ENCODE measurements at regions not wholly inside any gene's neighbourhood (a gene's known extent, or its start where the extent isn't known, plus 50 kb on each side); places are given as distances from the start of the nearest gene placed in this dataset.
A peak's percentile ranks its signal among the peaks of the same experiment; 100 is the strongest.

DNA sequence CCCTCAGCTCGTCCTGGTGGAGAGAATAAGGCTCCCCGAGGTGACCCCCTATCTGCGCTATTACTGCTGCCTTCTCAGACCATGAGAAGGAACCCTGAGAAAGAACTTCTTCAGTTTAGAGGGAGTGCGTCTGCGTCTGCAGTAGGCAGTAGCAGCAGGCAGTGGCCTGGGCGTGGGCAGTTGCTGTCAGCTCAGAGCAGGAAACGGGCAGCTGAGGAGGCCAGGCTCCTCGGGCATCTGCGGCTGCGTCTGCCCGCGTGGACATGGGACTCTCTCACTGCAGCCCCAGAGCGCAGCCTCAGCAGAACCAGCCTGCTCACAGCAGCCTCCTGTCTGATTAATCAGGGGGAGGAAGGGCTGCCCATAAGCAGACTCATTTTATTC is 49.8 kb upstream of the FCN1 start:
- no peak for DNase-seq (ENCODE audit: low read depth, low spot score)
- in situ Hi-C loops (cut with HindIII; ENCODE audit: low pct_unique_long_range_greater_than_20kb, low sequenced_read_pairs) = no loop called here

DNA sequence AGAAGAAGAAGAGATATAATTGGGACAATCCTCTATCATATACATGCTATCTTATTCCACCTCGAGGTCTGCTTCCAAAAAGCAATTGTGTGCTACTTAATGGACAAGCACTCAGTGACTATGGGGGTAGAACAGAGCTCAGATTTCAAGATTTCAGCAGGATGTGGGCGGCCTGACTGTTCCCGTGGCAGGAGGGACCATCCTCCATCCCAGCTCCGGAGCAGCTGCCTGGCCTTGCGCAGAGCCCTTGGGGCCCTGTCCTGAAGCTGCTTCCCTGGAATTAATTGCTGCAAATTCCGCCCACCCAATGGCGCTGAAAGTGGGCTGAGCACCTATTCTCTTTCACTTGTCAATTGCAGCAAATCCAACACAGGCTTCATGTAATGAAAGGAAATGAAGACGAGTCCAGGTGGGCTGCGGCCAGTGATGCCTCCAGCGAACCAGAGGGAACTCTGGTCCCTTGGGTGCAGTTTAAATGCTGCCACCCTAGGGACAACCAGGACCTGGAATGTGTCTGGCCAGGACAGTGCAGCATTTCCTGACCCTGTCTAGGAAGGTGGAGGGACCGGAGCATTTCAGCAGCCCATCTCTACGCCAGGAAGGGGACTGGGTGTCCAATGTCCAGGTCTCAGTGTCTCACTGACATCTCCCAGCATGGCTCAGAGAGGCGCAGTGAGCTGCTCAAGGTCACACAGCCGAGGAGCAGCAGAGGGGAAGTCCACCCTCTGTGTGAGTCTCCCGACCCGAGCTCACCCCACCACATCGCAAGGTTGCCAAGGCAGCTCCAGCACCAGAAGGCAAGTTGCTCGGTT is 50.5 kb upstream of the FCN1 start:
- no peak for DNase-seq (ENCODE audit: low read depth, low spot score)
- in situ Hi-C loops (cut with HindIII; ENCODE audit: low pct_unique_long_range_greater_than_20kb, low sequenced_read_pairs) = no loop called here

DNA sequence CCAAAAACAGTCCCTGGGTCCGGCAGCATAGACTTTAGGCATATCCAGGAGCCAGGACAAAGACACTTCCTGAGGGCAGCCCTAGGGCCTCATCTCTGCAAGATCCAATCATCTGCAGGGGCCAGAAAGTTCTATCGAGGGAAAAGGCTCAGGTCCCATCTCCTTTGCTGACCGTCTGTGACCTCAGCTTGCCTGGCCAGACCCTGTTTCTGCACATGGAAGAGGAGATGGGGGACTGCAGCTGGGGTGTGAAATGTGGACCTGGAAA is 51.0 kb upstream of the FCN1 start:
- no peak for DNase-seq (ENCODE audit: low read depth, low spot score)
- in situ Hi-C loops (cut with HindIII; ENCODE audit: low pct_unique_long_range_greater_than_20kb, low sequenced_read_pairs) = no loop called here

DNA sequence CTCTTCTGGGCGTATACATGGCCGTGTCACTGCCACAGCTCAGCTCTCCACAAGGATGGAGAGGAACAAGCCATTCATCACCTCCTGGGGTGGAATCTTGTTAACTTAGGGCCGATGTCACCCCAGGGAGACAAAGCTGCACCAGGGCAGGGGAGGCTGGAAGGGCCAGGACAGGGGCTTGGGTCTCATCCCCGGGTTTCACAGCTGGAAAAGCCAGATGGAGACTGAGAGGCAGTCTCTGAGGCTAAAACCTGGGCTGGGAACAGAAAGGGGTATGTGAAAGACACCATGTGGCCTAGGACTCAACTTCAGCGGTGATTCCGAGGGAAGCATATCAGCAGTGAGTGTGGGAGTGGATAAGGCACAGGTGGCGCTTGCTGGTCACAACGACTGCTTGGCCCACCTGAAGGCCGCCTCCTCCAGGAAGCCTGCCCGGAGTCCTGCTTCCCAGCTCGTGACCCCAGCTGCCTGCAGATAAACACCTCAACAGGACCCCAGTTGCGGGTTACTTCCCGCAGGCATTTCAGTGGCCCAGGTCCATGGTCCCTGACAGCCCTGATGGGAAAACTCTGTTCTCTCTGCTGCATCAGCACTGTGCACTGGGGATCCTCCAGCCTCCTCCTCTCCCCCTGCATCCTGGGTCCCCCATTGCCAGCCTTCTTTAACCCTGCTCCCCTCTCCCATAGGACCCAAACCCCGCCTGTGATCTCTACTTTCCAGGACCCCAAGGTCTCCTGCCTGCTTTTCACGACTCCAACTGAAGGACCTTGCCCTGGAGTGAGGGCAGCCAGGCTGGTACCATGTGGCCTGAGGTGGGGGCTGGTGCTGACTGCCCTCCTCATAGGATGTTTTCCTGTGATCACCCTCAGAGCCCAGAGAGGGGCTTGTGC is 51.7 kb upstream of the FCN1 start:
- DNase-seq (ENCODE audit: low read depth, low spot score) = no peak
- in situ Hi-C loops (cut with HindIII; ENCODE audit: low pct_unique_long_range_greater_than_20kb, low sequenced_read_pairs) = no loop called here

DNA sequence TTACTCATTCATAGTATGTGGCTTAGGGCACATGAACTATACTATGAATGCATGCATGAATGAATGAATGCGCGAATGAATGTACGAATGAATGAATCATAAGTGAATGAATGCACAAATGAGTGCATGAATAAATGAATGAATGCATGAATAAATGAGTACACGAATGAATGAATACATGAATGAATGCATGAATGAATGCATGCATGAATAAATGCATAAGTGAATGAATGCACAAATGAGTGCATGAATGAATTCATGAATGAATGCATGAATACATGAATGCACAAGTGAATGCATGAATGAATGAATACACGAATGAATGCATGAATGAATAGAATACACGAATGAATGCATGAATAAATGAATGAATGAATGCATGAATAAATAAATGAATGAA is 52.5 kb upstream of the FCN1 start:
- in situ Hi-C loops (cut with HindIII; ENCODE audit: low pct_unique_long_range_greater_than_20kb, low sequenced_read_pairs) = no loop called here
- no peak for DNase-seq (ENCODE audit: low read depth, low spot score)

DNA sequence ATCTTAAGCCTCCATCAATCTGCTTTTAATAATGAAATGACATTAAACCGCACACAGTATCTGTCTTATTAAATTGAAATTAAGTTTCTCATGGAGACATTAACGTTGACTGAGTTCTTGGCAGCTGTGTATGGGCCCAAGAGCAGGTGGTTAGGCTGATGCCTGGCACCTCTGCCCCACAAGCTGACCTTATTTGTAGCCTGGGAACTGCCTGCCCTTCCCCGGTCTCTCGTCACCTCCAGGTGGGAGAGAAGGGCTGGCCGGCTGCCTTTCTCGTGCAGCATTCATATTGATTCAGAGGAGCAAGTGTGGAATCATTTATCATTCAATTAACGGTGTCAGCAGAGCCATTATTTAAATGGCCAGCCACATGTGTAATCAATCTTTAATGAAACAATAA is 53.0 kb upstream of the FCN1 start:
- DNase-seq (ENCODE audit: low read depth, low spot score) = no peak
- in situ Hi-C loops (cut with HindIII; ENCODE audit: low pct_unique_long_range_greater_than_20kb, low sequenced_read_pairs) = no loop called here

DNA sequence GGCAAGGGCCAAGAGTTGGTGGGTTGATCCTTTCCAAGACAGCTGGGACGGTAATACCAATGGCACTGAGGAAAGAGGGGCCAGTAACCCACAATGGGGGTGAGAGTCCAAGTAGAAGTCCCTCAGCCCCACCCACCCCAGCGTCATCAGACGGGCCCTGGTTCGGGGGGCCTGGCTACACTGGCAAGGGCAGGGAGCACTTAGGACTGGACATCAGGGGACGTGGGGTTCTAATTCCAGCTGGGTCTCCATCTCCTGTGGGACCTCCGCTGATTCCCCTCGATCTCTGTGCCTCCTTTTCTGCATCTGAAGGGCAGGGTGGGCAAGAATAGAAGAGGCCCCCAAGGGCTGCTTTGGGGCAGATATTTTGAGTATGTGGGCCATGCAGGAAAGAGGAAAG is 53.5 kb upstream of the FCN1 start:
- DNase-seq (ENCODE audit: low read depth, low spot score) = no peak
- in situ Hi-C loops (cut with HindIII; ENCODE audit: low pct_unique_long_range_greater_than_20kb, low sequenced_read_pairs) = no loop called here

DNA sequence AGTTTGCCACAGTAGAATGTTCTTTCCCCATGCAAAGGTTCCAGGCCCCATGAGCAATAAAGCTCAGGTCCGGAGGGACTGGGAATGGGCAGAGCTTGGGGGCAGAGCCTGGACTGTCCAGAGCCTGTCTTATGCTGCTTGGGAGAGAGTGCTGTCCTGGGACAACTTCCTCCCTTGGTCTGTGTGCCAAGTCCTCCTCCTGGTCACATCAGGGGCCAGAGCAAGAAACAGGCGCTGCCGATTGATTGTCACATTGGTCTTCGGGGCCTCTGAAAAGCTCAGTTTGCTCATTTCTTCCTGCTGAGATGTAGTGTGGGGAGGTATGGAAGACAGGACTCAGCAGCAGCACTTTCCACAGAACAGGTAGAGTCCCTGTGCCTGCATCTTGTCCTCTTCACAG is 54.0 kb upstream of the FCN1 start:
- DNase-seq (ENCODE audit: low read depth, low spot score) = no peak
- in situ Hi-C loops (cut with HindIII; ENCODE audit: low pct_unique_long_range_greater_than_20kb, low sequenced_read_pairs) = no loop called here

DNA sequence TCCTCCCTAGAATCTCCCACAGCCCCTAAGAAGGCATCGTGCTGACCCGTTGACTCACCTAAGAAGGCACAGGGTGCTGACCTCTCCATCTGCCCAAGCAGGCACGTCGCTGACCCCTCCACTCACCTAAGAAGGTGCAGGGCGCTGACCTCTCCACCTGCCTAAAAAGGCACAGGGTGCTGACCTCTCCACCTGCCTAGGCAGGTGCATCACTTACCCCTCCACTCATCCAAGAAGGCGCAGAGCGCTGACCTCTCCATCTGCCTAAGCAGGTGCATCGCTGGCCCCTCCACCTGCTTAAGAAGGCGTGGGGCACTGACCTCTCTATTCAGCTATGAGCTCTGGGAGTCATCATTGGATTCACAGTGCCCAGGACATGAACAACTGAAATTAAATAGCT is 54.4 kb upstream of the FCN1 start:
- DNase-seq (ENCODE audit: low read depth, low spot score) = no peak
- in situ Hi-C loops (cut with HindIII; ENCODE audit: low pct_unique_long_range_greater_than_20kb, low sequenced_read_pairs) = no loop called here

DNA sequence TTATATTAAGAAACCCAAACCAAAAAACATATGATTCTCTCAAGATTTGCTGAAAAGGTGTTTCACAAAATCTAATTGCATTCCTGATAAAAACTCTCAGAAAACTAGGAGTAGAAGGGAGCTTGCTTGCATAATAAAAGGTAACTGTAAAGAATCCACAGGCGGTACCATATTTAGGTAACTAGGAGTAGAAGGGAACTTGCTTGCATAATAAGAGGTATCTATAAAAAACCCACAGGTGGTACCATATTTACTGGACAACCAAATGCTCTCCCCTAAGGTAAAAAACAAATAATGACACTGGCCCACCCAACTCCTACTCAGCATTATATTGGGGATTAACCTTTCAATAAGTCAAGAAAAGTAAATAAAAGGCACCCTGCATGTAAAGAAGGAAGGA is 57.5 kb upstream of the FCN1 start:
- no peak for DNase-seq (ENCODE audit: low read depth, low spot score)
- in situ Hi-C loops (cut with HindIII; ENCODE audit: low pct_unique_long_range_greater_than_20kb, low sequenced_read_pairs) = no loop called here

DNA sequence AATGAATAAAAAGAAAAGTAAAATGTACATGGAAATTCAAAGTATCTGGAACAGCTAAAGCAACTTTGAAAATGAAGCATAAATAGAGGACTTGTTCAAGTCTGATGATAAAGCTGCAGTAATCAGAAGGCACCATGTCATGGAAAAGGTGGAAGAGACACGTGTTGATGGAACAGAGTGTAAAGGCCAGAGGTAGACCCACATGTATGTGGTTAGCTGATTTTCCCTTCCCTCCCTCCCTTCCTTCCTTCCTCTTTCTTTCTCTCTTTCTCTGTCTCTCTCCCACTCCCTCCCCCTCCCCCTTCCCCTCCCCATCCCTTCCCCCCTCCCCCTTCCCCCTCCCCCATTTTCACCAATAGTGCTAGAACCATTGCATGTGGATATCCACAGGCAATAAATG is 58.7 kb upstream of the FCN1 start:
- in situ Hi-C loops (cut with HindIII; ENCODE audit: low pct_unique_long_range_greater_than_20kb, low sequenced_read_pairs) = no loop called here
- DNase-seq (ENCODE audit: low read depth, low spot score) = no peak

DNA sequence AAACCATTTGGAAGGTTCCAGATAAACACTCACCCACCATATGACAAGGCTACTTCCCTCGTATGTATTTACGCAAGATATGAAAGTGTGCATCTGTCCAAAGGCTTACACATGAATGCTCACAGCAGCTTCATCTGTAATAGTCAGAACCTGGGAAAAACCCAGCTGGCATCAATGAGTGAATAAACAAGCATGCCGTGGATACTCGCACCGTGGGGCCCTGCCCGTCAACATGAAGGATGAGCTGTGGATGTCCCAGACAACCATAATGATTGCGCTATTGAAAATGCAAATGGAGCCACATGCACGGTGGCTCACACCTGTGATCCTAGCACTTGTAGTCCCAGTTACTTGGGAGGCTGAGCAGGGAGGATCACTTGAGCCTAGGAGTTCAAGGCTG is 60.6 kb upstream of the FCN1 start:
- in situ Hi-C loops (cut with HindIII; ENCODE audit: low pct_unique_long_range_greater_than_20kb, low sequenced_read_pairs) = no loop called here
- no peak for DNase-seq (ENCODE audit: low read depth, low spot score)

DNA sequence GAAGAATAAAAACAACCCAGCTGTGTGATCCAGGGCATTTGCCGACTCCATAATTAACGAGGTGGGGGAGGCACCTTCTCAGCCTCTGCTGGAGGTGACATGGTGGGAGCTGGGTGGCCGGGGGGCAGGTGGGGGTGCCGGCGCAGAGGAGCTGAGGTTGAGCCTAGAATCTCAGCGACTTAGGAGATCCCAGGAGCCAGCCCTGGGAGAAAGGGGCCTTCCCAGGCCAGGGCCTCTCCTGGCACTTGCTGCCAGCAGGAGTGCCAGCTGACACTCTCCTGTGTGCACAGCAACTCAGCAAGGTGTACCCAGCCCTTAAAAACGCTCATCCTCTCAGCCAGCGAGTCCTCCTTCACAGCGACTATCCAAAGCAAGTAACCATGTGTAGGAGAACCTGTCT is 62.8 kb upstream of the FCN1 start:
- in situ Hi-C loops (cut with HindIII; ENCODE audit: low pct_unique_long_range_greater_than_20kb, low sequenced_read_pairs) = no loop called here
- DNase-seq (ENCODE audit: low read depth, low spot score) = no peak

DNA sequence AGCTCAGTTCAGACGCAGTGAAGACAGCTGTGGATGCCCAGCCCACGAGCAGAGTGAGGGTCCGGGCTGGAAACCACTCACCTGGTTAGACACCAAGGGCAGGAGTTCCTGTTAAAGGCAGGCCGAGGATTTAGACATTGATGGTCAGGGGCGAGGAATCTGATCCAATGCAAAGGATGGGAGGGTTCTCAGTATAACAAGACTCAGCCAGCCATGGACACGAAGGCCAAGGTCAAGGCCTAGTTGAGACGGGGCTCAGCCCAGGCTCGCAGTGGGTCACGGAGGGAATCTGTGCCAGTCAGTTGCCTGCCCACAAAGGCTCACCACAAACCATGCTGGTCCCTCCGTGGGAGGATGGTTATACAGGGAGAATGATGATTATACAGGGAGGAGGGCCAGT is 63.3 kb upstream of the FCN1 start:
- in situ Hi-C loops (cut with HindIII; ENCODE audit: low pct_unique_long_range_greater_than_20kb, low sequenced_read_pairs) = no loop called here
- no peak for DNase-seq (ENCODE audit: low read depth, low spot score)

DNA sequence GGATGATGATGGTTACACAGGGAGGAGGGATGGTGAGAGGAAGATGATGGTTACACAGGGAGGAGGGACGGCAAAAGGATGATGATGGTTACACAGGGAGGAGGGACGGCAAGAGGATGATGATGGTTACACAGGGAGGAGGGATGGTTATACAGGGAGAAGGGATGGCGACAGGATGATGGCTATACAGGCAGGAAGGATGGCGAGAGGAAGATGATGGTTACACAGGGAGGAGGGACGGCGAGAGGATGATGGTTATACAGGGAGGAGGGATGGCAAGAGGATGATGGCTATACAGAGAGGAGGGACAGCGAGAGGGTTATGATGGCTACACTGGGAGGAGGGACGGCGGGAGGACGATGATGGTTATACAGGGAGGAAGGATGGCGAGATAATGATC is 64.1 kb upstream of the FCN1 start:
- in situ Hi-C loops (cut with HindIII; ENCODE audit: low pct_unique_long_range_greater_than_20kb, low sequenced_read_pairs) = no loop called here
- no peak for DNase-seq (ENCODE audit: low read depth, low spot score)

DNA sequence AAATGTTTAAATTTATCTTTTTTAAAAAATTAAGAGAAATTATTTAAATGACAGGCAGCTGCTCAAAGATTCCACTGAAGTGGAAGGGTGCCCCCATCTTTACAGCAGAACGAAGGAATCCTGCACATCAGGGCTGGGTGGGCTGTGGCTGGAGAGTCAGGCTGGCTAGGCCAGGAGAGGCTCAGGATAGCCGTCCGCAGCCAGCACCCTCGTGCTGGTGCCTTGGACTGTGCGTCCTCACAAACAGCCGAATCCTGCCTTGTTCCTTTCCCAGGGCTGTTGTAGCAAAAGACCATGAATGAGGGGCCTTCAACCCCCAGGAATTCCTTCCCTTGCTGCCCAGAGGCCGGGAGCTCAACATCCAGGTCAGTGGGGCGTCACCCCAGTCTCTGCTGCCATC is 64.6 kb upstream of the FCN1 start:
- in situ Hi-C loops (cut with HindIII; ENCODE audit: low pct_unique_long_range_greater_than_20kb, low sequenced_read_pairs) = no loop called here
- DNase-seq (ENCODE audit: low read depth, low spot score) = no peak

DNA sequence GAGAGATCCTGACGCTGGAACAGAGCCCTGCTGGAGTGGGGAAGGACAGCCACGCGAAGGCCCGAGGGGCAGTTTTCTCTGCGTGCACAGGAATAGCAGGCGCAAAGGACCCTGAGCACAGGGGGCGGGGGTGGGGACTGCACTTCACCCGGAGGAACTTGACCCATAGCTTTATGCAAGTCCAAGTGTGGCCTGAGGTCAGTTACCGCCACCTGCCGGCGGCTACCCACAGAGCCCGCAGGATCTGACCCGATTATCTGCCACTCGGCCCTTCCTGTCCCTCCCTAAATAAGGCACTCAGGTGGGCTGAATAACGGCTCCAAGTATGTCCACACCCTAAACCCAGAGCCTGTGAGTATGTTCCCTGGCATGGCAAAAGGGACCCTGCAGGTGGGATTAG is 65.4 kb upstream of the FCN1 start:
- in situ Hi-C loops (cut with HindIII; ENCODE audit: low pct_unique_long_range_greater_than_20kb, low sequenced_read_pairs) = no loop called here
- peak; percentile 52 for DNase-seq (ENCODE audit: low read depth, low spot score)

DNA sequence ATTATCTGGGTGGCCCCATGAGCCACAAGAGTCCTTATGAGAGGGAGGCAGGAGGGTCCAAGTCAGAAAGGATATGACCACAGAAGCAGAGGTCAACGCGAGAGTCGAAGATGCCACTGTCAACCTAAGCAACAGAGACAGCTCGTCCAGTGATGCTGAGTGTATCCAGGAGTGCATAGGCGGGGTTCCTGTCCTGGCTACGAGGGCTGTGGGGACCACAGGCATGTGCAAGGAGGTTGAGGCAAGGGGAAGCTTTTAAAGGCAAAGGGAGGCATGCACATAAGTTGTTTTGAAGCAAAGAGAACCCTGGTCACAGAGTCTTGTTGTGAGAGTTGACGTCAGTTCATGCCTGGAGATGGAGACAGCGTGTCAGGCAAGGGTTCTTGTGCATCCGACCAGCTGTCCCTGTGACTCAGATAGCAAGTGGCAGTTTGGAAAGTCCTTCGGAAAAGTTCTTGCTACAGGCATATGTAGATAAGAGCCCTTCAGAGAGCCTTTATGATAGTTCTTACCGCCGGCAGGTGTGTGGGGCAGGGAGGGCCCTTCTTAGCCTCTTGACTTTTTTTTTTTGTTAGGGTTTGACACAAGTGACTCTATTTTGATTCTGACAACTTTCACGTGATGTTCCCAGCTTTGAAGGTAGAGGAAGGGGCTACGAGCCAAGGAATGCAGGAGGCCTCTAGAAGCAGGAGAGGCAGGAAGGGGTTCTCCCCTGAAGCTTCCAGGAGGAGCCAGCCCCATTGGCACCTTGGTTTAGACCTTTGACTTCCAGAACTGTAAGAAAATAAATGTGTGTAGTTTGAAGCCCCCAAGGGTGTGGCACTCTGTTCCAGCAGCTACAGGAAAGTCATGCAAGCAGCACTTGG is 66.0 kb upstream of the FCN1 start:
- in situ Hi-C loops (cut with HindIII; ENCODE audit: low pct_unique_long_range_greater_than_20kb, low sequenced_read_pairs) = no loop called here
- DNase-seq (ENCODE audit: low read depth, low spot score) = no peak

Measured in SK-MEL-5 (cell line).